COLO829 (cell line): ENCODE measurements at regions not wholly inside any gene's neighbourhood (a gene's known extent, or its start where the extent isn't known, plus 50 kb on each side); places are given as distances from the start of the nearest gene placed in this dataset.

Experiments
- DNase-seq: peaks from one replicate; pipeline ENCODE4 v3.0.0; 2012; ENCODE audit warnings: low spot score

DNA sequence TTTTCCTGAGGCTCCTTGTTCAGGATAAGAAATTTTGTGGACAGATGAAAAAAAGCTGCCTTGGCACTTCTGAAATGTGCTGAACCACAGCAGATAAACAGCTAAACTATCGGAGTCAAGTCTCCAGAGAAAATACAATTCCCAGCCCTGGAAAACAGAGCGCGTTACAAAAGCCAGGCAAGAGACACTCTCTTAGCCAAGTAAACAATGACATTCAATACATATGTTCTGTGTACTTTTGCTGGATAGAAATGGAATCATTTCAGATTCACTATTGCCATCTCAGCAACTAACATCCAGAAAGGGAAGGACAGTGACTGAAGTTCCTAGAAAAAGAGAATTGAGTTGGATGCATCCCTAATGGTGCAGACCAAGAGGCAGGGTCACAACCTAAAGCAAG lies 196.8 kb upstream of the NRSN1 start:
- DNase-seq: no peak

DNA sequence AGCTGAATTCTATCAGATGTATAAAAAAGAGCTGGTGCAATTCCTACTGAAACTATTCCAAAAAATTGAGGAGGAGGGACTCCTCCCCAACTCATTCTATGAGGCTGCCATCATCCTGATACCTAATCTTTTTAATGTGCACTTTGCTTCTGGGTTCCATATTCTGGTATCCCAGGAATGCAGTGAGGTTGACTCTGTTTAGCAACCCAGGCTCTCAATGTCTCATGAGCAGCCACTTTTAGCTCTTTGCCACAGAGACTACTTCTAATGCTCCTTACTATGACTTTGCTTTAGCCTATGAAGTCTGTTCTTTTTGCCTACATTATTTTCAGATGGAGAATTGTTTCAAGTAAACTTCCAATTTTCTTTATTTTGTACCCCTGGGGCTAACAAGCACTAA lies 185.5 kb upstream of the NRSN1 start:
- DNase-seq: no peak

DNA sequence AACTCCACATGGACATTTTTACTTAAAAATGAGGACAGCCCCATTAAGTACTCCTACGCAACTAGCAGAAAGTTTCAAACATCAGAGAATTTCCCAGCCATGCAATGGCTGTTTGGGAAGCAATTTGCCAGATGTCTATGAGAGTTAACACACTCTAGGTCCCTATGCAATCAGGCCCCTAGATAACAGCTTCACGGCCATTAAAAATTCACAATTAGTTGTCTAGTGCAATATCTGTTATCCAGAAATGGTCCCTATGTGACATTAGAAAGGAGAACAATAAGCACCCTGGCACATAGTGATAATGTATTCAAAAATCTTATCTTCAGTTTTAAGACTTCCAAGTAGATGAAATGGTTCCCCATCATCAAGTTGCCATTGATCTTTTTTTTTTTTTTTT lies 174.3 kb upstream of the NRSN1 start:
- no peak for DNase-seq

DNA sequence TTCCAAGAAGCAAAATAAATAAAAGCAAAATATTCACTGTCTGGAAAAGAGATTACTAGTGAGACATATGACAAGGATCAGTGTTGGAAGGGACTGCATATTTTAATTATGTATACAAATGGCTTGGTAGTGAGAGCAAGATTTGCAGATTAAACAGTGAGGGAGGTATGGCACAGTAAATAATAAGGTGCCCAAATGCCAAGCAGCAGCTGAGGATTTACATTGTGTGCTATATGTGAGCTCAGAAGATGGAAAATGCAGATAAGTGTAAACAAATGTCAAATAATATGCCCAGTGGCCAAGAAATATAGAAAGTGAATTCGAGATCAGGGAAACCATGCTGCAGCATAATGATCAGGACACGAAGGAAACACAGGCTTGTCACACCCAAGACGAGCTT lies 173.8 kb upstream of the NRSN1 start:
- DNase-seq: no peak

DNA sequence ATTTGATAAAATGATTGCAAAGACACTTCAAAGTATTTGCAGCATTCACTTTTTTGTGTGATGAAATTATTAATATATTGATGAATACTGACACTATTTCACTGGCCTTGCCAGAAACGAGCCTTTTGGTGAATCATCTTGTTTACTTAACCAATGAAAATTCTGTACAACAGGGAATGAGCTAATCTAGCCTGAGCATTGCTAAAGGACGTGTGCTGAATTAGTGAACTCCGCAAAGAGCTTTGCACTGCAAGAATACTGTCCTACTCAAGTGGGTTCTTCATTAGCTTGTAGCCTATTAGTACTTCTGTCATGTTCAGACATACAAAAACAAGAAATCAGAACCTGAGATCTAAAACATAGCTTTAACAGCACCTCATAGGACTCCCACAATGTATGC lies 172.0 kb upstream of the NRSN1 start:
- no peak for DNase-seq

DNA sequence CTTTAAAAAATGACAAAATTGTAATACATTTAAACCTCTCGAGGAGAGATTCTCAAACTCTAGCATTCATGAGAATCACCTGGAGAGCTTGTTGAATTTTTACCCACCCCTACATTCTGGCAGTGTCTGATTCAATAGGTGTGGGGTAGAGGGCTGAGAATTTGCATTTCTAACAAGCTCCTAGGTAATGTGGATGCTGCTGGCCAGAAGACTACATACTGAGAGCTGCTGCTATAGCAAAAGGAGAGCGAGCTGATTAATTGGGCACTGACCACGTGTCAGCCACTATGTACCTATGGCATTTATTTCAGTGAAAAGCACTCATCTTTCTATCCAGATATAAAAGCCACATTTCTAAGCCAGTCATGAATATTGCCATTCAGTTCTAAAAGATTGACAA lies 169.0 kb upstream of the NRSN1 start:
- DNase-seq: no peak

DNA sequence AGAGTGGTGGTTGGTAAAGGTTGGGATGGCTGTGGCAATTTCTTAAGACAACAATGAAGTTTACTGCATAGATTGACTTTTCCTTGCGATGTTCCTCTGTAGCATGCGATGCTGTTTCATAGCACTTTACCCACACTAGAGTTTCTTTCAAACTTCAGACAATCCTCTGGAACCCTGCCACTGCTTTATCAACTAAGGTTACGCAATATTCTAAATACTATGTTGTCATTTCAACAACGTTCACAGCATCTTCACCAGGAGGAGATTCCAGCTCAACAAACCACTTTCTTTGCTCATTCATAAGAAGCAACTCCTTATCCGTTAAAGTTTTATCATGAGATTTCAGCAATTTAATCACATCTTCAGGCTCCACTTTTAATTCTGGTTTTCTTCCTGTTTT lies 161.2 kb upstream of the NRSN1 start:
- no peak for DNase-seq

DNA sequence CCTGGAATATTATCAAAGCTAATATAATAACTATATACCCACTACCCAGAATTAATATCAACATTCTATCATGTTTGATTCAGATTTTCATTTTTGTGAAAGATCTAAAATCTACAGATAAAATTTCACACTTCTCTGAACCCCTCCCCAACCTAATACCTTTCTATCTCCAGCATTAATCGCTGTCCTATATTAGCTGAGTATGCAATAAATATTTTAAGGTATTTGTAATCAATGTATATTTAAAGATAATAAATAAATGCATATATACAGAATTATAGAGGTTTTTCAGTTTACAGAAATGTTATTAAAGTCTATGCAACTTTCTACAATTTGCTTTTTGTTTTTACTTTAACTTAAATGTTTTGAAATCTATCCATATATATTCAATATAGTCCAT lies 156.7 kb upstream of the NRSN1 start:
- DNase-seq: no peak

DNA sequence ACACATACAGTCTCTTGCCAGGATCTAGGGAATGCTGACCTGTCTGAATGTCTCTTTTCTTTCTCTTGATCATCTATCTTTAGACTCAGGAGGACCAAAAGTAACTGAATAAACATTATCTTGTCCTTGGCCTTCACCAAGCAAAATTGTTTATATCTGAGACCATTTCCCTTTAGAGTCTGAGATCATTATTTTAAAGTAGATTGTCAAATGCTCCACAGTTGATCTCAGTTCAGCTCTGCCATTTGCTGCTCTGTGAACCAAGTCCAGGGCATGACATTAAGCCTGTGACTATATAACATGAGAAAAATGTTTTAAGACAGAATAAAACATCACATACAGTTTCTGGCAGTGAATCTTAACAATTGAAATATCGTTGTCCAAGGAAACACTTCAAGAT lies 148.3 kb upstream of the NRSN1 start:
- DNase-seq: no peak

DNA sequence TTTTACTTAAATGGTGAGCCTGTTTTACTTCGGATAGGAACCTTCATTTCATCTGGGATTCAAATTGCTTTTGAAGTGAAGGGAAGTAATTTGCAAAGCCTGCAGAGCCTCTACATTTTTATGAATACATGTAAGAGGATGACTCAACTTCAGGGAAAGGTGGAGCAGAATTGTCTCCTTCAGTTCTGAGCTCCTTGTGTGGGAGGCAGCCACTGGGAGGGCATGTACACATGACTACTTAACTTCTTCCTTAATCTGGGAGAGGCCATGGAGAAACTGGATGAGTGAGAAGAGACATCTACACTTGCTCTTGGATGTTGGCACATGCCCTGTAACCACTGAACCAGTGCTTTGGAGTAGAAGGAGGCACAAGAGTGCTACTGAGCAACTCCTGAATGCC lies 145.1 kb upstream of the NRSN1 start:
- DNase-seq: peak; percentile 64

DNA sequence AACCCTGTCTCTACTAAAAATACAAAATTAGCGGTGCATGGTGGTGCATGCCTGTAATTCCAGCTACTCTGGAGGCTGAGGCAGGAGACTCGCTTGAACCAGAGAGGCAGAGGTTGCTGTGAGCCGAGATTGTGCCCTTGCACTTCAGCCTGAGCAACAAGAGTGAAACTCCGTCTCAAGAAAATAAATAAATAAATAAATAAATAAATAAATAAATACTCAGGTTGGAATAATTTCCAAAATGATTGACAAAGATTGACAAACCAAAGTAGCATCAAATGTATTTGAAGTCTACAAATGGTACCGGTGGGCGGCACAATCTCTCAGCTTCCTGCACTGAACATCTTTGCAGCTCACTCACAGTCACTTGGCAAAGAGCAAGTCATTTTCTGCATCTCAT lies 144.1 kb upstream of the NRSN1 start:
- DNase-seq: no peak

DNA sequence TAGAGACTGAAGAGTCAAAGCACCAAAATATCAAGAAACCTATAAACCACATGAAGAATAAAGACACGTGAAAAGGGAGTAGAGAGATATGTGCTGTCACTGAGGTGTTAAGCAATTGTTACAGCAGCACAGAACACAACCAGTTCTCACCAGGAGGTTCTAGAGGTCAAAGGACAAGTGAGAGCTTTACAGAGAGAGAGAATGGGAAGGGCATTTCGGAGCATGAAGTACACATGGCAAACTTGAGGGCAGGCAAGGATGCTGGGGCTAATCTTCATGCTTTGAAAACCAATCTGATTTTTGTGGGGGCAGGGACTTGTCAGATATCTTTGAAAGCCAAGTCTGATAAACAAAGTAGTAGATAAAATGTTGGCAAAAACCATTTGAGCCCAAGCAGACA lies 142.3 kb upstream of the NRSN1 start:
- DNase-seq: no peak

DNA sequence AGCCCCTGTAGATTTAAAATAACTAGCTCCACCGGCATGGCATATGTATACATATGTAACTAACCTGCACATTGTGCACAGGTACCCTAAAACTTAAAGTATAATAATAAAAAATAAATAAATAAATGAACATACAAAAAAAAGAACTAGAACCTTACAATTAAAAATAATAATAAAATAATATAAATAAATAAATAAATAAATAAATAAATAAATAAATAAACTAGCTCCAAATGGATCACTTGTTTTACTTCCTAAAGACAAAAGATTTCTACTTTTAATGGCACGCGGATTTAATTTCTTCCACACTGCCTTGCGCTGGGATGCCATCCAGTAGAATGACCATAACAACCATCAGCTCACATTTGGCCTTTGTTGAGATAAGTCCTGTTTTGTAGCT lies 141.0 kb upstream of the NRSN1 start:
- DNase-seq: no peak

DNA sequence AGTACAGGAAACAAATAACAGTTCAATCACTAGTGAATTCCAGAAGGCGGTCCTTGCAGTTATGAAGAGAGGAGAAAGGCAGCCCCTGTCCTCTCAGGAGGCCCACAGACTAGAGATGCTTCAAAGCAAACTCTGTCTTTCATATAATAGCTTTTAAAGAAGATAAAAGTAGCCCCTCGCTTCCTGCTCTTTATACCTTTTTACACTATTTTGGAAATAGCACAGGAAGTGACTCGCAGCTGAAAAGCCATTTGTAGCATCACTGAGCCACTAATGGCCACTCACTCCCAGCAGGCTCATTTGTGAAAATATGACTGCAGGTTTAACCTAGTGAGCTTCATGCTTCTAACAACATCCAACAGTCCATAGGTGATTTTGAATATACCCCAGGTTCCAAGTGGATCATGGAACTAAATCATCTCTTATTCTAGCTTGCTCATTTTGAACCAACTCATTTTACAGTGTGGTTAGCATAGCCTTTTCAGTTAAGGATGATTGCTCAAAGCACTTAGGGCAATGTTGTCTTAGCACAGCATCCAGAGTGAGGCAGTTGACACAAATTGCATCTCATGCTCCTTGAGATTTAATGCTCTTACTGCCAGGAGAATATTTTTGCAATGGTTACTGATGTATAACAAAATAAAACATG lies 136.0 kb upstream of the NRSN1 start:
- no peak for DNase-seq

DNA sequence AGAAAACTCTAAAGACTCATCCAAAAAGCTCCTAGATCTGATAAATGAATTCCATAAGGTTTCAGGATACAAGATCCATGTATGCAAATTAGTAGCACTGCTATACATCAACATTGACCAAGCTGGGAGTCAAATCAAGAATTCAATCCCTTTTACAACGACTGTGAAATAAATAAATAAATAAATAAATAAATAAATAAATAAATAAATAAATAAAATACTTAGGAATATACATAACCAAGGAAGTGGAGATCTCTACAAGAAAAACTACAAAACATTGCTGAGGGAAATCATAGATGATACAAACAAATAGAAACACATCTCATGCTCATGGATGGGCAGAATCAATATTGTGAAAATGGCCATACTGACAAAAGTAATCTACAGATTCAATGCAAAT lies 132.0 kb upstream of the NRSN1 start:
- no peak for DNase-seq

DNA sequence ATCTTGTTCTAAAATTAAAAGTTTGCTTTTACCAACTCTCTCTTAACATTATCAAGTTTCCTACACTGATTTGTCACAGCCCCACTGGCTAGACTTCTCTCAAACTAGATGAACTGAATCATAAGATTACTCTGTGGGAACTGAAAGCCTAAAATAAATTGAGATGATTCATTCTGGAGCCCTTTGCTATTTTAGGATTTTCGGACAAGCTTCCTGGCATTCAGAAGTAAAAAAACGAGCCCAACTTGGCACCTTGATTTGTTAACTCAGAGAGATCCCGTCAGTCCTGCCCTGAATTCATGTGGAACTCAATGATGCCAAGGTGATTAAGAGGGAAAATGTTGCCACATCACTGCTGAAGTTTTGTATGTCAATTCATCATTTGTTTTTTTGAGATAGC lies 122.0 kb upstream of the NRSN1 start:
- peak; percentile 26 for DNase-seq

DNA sequence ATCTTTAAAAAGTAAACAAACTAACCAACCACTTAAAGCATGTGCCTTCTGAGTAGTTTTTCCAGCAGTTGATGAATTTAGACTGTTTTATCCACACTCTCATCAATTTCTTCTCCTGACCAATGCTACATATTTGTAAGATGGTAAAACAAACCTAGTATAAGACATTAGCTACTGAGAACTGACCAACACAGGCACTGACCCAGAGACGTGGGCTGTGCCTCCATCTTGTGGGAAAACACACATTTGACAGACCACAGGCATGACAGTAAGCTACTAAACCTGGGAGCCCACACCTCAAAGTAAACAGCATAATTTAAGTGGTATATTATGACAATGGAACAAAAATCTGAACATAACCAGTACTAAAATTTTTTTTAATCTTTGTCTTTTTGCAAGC lies 121.4 kb upstream of the NRSN1 start:
- no peak for DNase-seq

DNA sequence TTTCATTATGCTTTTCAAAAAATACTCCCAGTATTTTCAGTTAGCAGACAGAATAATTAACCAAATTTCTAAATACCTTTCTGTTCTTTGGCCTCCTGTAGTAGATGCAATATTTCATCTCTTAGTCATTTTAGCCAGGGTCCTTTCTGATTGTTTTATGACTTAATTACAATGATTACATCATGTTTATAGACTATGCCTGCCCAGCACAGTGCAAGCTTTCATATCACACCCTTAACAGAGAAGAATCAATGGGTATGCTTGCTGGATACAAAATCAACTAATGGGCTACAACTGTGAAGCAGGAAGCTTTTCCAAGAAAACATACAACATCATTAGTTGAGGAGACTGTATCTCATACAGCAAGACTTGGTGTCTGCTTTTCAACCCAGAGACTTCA lies 119.8 kb upstream of the NRSN1 start:
- no peak for DNase-seq

DNA sequence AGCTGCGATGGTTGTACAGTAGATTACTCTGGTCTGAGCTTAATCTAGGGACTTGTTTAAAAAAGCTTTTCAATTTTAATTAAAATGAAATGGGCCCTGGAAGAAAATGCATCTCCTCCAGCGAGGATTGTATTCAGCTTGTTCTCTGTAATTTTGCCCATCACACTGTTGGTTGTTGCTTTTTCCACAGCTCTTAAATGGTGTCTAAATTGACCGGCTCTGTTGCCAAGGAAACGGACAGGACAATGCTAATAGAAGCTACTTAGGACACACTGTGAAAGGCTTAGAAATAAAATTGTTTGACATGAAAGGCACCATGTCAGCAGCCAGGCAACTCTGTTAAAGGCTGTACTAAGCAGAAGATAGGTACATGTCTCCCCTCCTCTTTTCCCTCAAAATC lies 116.7 kb upstream of the NRSN1 start:
- DNase-seq: no peak

DNA sequence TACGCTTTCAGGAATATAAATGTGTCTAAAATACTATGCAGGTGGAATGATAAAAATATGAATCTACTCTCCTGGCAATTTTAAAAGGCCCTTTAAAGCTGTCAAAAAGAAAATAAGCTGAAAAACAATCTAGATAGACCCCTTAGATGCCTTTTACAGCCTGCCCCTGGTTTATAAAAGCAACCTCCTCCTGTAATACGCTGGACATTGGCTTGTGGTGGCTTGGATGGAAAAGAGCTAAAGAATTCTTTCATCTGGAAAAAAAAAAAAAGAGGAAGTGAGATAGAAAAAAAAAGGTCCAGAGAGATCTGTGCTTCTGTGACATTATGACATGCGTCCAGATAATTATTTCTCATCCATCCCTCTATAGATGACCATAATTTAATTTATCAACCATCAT lies 115.9 kb upstream of the NRSN1 start:
- no peak for DNase-seq

DNA sequence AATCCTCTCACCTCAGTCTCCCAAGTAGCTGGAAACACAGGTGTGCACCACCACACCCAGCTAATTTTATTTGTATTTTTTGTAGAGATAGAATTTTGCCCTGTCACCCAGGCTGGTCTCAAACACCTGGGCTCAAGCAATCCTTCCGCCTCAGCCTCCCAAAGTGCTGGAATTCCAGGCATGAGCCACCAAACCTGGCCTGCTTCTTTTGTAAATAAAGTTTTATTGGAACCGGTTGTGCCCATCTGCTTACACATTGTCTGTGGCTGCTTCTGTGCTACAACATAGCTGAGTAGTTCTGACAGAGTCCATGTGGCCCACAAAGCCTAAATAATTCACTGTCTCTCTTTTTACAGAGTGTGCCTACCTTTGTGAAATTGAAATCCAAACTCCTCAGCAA lies 109.7 kb upstream of the NRSN1 start:
- DNase-seq: no peak

DNA sequence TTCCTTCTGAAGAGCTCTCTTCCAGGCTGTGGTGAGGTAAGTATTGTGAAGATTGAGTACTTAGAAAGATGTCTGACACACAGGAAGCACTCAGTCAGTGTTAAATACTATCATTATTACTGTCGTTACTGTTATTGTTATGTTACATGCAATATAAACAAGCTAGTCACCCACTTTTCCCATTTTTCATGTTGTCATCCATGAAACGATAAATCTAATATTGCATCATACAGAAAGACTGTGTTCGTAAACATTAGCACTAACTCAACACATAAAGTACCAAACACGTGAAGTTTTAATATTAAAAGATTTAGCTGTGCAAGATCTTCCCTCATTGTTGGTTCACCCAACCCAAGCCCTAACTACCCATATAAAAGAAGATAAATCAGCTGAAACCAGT lies 109.2 kb upstream of the NRSN1 start:
- no peak for DNase-seq

DNA sequence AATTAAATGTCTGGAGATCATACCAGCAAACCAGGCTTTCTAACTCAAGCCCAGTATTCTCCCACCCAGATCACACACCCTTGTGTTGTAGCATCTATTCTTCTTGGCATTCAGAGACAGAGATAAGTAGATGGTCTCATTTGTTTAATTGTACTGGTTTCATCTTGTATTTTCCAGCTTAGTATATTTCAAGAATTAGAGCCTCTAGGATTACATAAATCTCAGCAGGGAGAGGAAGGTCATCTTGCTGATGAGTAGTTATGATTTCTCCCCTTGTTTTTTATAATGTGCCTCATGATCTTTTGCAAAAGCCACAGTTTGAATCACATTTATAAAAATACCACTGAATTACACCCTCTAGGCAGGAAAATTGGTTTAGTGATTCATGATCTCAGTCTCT lies 106.6 kb upstream of the NRSN1 start:
- no peak for DNase-seq

DNA sequence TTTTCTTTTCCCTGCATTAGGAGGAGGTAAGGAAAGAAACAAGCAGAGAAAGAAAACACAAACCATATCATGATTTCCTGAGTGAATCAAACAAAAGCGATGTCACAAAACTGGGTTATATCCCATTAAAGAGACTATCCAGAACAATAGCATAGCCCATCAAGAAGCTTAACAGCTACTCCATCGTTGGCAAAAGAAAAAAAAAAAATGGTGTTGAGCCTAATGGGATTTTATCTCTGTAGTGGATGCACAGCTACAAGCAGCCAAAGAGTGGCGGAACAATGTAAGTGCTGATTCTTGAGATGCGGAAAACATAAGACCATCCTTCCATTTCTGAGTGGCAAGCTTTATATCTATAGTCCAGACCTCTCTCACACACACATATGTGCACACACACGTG lies 106.2 kb upstream of the NRSN1 start:
- DNase-seq: no peak

DNA sequence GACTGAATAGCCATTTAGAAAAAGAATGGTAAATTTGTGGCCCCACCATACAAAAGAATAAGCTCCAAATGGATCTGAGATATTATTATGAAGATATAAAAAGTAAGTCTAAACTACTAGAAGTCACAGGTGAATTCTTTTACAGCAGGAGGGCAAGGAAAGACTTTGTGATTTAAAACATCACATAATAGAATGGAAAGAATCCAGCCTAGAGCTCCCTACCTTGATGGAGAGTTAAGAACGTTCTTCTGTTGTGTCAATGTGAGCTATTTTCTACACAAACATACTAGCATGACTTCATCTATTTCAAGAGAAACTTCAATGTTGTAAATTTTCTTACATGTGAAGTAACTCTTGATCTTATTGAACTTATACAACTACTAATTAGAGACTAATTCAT lies 100.0 kb upstream of the NRSN1 start:
- DNase-seq: no peak
